ENCODE measurements at regions not wholly inside any gene's neighbourhood (a gene's known extent, or its start where the extent isn't known, plus 50 kb on each side); places are given as distances from the start of the nearest gene placed in this dataset.

DNA sequence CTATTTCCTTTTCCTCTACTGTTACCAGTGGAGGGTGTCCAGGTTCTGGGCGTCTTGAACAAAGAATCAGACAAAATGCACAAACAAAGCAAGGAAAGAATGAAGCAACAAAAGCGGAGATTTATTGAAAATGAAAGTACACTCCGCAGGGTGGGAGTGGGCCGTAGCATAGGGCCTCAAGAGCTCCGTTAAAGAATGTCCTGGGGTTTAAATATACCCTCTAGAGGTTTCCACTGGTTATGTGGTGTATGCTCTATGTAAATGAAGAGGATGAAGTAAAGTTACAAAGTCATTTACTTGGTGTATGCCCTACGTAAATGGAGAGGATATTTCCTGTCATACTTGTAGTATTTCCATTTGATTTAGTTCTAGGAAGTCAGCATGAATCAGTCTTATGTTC lies 113.5 kb upstream of the MRPS30 start:
- TF ChIP-seq RAD21 (IDR thresholded peaks at IDR 0.05; ENCODE audit: low read depth) (no peak), TAF1 (IDR thresholded peaks at IDR 0.05; ENCODE audit: low read depth) (no peak), CEBPB (IDR thresholded peaks at IDR 0.05) (no peak), EP300 (IDR thresholded peaks at IDR 0.05; ENCODE audit: borderline replicate concordance) (no peak), CREB1 (IDR thresholded peaks at IDR 0.05; ENCODE audit: low read depth) (no peak), ZBTB7A (IDR thresholded peaks at IDR 0.05; ENCODE audit: low read depth) (no peak), TCF12 (IDR thresholded peaks at IDR 0.05; ENCODE audit: low read depth) (no peak), EGR1 (IDR thresholded peaks at IDR 0.05) (no peak), TEAD4 (IDR thresholded peaks at IDR 0.05) (no peak), YY1 (IDR thresholded peaks at IDR 0.05; ENCODE audit: low read depth) (no peak)
- TF ChIP-seq, protein P1, sequence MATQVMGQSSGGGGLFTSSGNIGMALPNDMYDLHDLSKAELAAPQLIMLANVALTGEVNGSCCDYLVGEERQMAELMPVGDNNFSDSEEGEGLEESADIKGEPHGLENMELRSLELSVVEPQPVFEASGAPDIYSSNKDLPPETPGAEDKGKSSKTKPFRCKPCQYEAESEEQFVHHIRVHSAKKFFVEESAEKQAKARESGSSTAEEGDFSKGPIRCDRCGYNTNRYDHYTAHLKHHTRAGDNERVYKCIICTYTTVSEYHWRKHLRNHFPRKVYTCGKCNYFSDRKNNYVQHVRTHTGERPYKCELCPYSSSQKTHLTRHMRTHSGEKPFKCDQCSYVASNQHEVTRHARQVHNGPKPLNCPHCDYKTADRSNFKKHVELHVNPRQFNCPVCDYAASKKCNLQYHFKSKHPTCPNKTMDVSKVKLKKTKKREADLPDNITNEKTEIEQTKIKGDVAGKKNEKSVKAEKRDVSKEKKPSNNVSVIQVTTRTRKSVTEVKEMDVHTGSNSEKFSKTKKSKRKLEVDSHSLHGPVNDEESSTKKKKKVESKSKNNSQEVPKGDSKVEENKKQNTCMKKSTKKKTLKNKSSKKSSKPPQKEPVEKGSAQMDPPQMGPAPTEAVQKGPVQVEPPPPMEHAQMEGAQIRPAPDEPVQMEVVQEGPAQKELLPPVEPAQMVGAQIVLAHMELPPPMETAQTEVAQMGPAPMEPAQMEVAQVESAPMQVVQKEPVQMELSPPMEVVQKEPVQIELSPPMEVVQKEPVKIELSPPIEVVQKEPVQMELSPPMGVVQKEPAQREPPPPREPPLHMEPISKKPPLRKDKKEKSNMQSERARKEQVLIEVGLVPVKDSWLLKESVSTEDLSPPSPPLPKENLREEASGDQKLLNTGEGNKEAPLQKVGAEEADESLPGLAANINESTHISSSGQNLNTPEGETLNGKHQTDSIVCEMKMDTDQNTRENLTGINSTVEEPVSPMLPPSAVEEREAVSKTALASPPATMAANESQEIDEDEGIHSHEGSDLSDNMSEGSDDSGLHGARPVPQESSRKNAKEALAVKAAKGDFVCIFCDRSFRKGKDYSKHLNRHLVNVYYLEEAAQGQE (IDR thresholded peaks at IDR 0.05; ENCODE audit: low read depth) = no peak
- TF ChIP-seq, protein P2, sequence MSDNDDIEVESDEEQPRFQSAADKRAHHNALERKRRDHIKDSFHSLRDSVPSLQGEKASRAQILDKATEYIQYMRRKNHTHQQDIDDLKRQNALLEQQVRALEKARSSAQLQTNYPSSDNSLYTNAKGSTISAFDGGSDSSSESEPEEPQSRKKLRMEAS (IDR thresholded peaks at IDR 0.05) = no peak
- TF ChIP-seq, protein P3, sequence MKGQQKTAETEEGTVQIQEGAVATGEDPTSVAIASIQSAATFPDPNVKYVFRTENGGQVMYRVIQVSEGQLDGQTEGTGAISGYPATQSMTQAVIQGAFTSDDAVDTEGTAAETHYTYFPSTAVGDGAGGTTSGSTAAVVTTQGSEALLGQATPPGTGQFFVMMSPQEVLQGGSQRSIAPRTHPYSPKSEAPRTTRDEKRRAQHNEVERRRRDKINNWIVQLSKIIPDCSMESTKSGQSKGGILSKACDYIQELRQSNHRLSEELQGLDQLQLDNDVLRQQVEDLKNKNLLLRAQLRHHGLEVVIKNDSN (IDR thresholded peaks at IDR 0.05) = no peak
